ENCODE measurements at regions not wholly inside any gene's neighbourhood (a gene's known extent, or its start where the extent isn't known, plus 50 kb on each side); places are given as distances from the start of the nearest gene placed in this dataset.

DNA sequence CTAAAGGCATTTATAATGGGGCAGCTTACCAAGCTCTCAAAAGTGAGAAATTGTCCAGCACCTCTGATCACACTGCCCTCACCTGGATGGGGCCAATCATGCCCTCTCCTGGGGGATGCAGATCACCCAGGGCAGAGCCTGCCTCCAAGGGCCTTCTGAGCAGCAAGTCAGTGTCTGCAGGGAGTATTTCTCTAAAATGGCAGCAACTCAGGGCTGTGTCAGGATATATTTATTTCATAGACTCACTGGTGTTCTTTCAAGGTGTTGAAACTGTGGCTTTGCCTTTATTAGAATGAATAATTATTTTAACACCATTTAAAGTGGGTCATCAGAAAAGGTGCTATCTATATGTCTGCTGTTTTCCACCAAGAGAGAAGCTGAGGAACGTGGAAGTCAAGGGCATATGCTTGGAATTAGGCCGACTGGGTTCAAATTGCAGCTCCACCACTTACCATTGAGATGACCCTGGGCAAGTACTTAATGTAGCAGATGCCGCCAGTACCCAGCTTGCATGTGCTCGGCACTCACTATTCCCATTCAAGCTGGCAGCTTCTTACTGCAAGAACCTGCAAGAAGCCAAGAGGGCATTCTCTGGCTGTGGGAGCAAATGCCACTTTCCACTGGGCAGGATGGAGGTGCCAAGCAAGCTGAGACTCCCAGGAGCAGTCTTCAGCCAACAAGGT is 590.0 kb downstream of the BCOR start:
- no peaks in the 10 kb centered on the region for H4K20me1 ChIP-seq (ENCODE audit: insufficient read depth)
- 58 to 68% methylated on average over 4 of the region's 4 CpGs for WGBS, 2 experiments (ENCODE audit: low coverage in 1 of 2, low lambda C conversion rate in 2 of 2, missing lambda C conversion rate in 2 of 2)
- TF ChIP-seq EZH2phosphoT487 (IDR thresholded peaks at IDR 0.05; ENCODE audit: insufficient read depth, low read depth) (no peak), EZH2 (IDR thresholded peaks at IDR 0.05; ENCODE audit: insufficient read depth, poor library complexity, severe bottlenecking) (no peak)

DNA sequence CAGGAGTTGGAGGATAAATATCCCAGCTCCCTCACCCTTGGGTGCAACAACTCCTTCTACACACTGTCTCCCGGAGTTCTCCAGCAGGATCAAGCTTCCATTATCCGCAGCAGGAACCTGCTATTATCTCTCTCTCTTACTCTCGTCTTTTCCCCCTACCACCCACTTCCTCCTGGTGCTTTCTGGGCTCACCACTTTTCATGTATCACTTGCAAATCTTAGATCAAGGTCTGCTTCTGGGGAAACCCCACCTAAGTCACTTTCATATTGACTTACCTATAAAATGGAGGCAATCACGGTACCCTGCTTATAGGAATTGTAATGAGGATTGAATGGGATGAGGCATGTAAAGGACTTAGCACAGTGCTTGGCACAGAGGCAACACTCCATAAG is 589.5 kb downstream of the BCOR start:
- Histone ChIP-seq H3K27me3 (replicated peaks; ENCODE audit: insufficient read depth) (no peaks in the 10 kb centered on the region), H3K27ac (no peak overlapping the region), H3K79me2 (ENCODE audit: insufficient read depth) (no peaks in the 10 kb centered on the region), H3K4me3 (no peak overlapping the region), H3K9me2 (ENCODE audit: insufficient read depth) (no peaks in the 10 kb centered on the region), H3K9me3 (ENCODE audit: low read depth) (no peaks in the 10 kb centered on the region), H3K4me1 (ENCODE audit: insufficient read depth) (no peaks in the 10 kb centered on the region), H3K9ac (no peak overlapping the region), H3K4me2 (ENCODE audit: unreplicated experiment) (no peak overlapping the region), H3F3A (ENCODE audit: insufficient read depth) (no peaks in the 10 kb centered on the region), H3K36me3 (ENCODE audit: low read depth) (no peaks in the 10 kb centered on the region), H2AFZ (no peak overlapping the region), H4K20me1 (ENCODE audit: insufficient read depth) (no peaks in the 10 kb centered on the region)
- DNase-seq = no peak
- in situ Hi-C loops (cut with MboI) = no loop called here
- WGBS, 2 experiments (ENCODE audit: low coverage in 1 of 2, low lambda C conversion rate in 2 of 2, missing lambda C conversion rate in 2 of 2) = 55 to 64% methylated on average over 4 of the region's 4 CpGs
- TF ChIP-seq EZH2 (IDR thresholded peaks at IDR 0.05; ENCODE audit: insufficient read depth, poor library complexity, severe bottlenecking) (no peak), EZH2phosphoT487 (IDR thresholded peaks at IDR 0.05; ENCODE audit: insufficient read depth, low read depth) (no peak)

More for the DNA sequence above, 590.0 kb downstream of the BCOR start:
- H3K36me3 ChIP-seq (ENCODE audit: low read depth) = no peaks in the 10 kb centered on the region
- H3K79me2 ChIP-seq (ENCODE audit: insufficient read depth) = no peaks in the 10 kb centered on the region
- no peaks in the 10 kb centered on the region for H3K9me2 ChIP-seq (ENCODE audit: insufficient read depth)
- no peak overlapping the region for H3K4me2 ChIP-seq (ENCODE audit: unreplicated experiment)
- DNase-seq = no peak
- no peaks in the 10 kb centered on the region for H3K9me3 ChIP-seq (ENCODE audit: low read depth)
- H2AFZ ChIP-seq = no peak overlapping the region
- H3K9ac ChIP-seq = no peak overlapping the region
- H3F3A ChIP-seq (ENCODE audit: insufficient read depth) = no peaks in the 10 kb centered on the region
- H3K27ac ChIP-seq = no peak overlapping the region
- H3K27me3 ChIP-seq (replicated peaks; ENCODE audit: insufficient read depth) = no peaks in the 10 kb centered on the region
- in situ Hi-C loops (cut with MboI) = no loop called here
- H3K4me3 ChIP-seq = no peak overlapping the region
- H3K4me1 ChIP-seq (ENCODE audit: insufficient read depth) = no peaks in the 10 kb centered on the region

- no peak for DNase-seq
- Histone ChIP-seq H3K9me2 (ENCODE audit: insufficient read depth) (no peaks in the 10 kb centered on the region), H3K4me2 (ENCODE audit: unreplicated experiment) (no peak overlapping the region), H3K79me2 (ENCODE audit: insufficient read depth) (no peaks in the 10 kb centered on the region), H3K27ac (no peak overlapping the region), H3K4me3 (no peak overlapping the region), H3K4me1 (ENCODE audit: insufficient read depth) (no peaks in the 10 kb centered on the region), H3K9me3 (ENCODE audit: low read depth) (no peaks in the 10 kb centered on the region), H3F3A (ENCODE audit: insufficient read depth) (no peaks in the 10 kb centered on the region), H2AFZ (no peak overlapping the region), H3K9ac (no peak overlapping the region), H3K36me3 (ENCODE audit: low read depth) (no peaks in the 10 kb centered on the region), H4K20me1 (ENCODE audit: insufficient read depth) (no peaks in the 10 kb centered on the region), H3K27me3 (replicated peaks; ENCODE audit: insufficient read depth) (no peaks in the 10 kb centered on the region)
- in situ Hi-C loops (cut with MboI) = no loop called here
- TF ChIP-seq EZH2phosphoT487 (IDR thresholded peaks at IDR 0.05; ENCODE audit: insufficient read depth, low read depth) (no peak), EZH2 (IDR thresholded peaks at IDR 0.05; ENCODE audit: insufficient read depth, poor library complexity, severe bottlenecking) (no peak)
- WGBS, 2 experiments (ENCODE audit: low coverage in 1 of 2, low lambda C conversion rate in 2 of 2, missing lambda C conversion rate in 2 of 2) = 73 to 100% methylated on average over 1 of the region's 1 CpG
These were observed 588.6 kb downstream of the BCOR start for GRCh38 chrX:39509157-39509556.

GRCh38 chrX:39513836-39514235 is 583.9 kb downstream of the BCOR start:
- Histone ChIP-seq H4K20me1 (ENCODE audit: insufficient read depth) (no peaks in the 10 kb centered on the region), H3K27ac (no peak overlapping the region), H3K9ac (no peak overlapping the region), H2AFZ (no peak overlapping the region), H3K27me3 (replicated peaks; ENCODE audit: insufficient read depth) (no peaks in the 10 kb centered on the region), H3K4me1 (ENCODE audit: insufficient read depth) (no peaks in the 10 kb centered on the region), H3K9me2 (ENCODE audit: insufficient read depth) (no peaks in the 10 kb centered on the region), H3K79me2 (ENCODE audit: insufficient read depth) (no peaks in the 10 kb centered on the region), H3K4me3 (no peak overlapping the region), H3K36me3 (ENCODE audit: low read depth) (no peaks in the 10 kb centered on the region), H3K9me3 (ENCODE audit: low read depth) (no peaks in the 10 kb centered on the region), H3F3A (ENCODE audit: insufficient read depth) (no peaks in the 10 kb centered on the region), H3K4me2 (ENCODE audit: unreplicated experiment) (no peak overlapping the region)
- peak; percentile 41 for DNase-seq
- 6 to 8% methylated on average over 2 to 5 of the region's 5 CpGs for WGBS, 2 experiments (ENCODE audit: low coverage in 1 of 2, low lambda C conversion rate in 2 of 2, missing lambda C conversion rate in 2 of 2)
- TF ChIP-seq EZH2 (IDR thresholded peaks at IDR 0.05; ENCODE audit: insufficient read depth, poor library complexity, severe bottlenecking) = no peak
- in situ Hi-C loops (cut with MboI) = no loop called here

DNA sequence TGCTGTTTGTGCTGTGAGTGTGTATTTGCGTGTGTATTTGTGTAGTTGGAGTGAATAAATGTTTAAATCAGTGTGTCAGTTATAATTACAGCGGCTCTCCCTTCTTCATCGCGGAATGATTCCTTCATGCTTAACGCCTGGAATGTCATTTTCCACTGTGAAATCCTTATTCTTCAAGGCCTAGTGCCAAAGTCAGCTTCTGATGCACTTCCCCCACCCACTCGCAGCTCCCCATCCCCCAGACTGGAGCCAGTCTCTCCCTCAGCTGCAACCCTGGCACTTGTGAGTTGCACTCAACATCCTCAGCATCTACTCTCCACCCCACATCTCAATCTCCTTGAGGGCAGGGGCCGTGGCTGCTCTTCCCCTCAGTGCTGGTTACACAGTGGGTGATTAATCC is 583.0 kb downstream of the BCOR start:
- H3K9ac ChIP-seq = no peak overlapping the region
- H4K20me1 ChIP-seq (ENCODE audit: insufficient read depth) = no peaks in the 10 kb centered on the region
- H3K4me3 ChIP-seq = no peak overlapping the region
- no peak overlapping the region for H3K4me2 ChIP-seq (ENCODE audit: unreplicated experiment)
- no peak for TF ChIP-seq EZH2phosphoT487 (IDR thresholded peaks at IDR 0.05; ENCODE audit: insufficient read depth, low read depth)
- no peak for TF ChIP-seq EZH2 (IDR thresholded peaks at IDR 0.05; ENCODE audit: insufficient read depth, poor library complexity, severe bottlenecking)
- DNase-seq = no peak
- in situ Hi-C loops (cut with MboI) = no loop called here
- no peaks in the 10 kb centered on the region for H3K9me3 ChIP-seq (ENCODE audit: low read depth)
- H3F3A ChIP-seq (ENCODE audit: insufficient read depth) = no peaks in the 10 kb centered on the region
- no peaks in the 10 kb centered on the region for H3K36me3 ChIP-seq (ENCODE audit: low read depth)
- H3K27me3 ChIP-seq (replicated peaks; ENCODE audit: insufficient read depth) = no peaks in the 10 kb centered on the region
- H2AFZ ChIP-seq = no peak overlapping the region
- 67 to 87% methylated on average over 2 to 7 of the region's 7 CpGs for WGBS, 2 experiments (ENCODE audit: low coverage in 1 of 2, low lambda C conversion rate in 2 of 2, missing lambda C conversion rate in 2 of 2)
- H3K79me2 ChIP-seq (ENCODE audit: insufficient read depth) = no peaks in the 10 kb centered on the region
- H3K27ac ChIP-seq = no peak overlapping the region
- H3K4me1 ChIP-seq (ENCODE audit: insufficient read depth) = no peaks in the 10 kb centered on the region
- H3K9me2 ChIP-seq (ENCODE audit: insufficient read depth) = no peaks in the 10 kb centered on the region
